ENCODE measurements at regions not wholly inside any gene's neighbourhood (a gene's known extent, or its start where the extent isn't known, plus 50 kb on each side); places are given as distances from the start of the nearest gene placed in this dataset.

GRCh38 chr10:117638664-117639200 is 96.2 kb downstream of the EMX2 start:
- DNase-seq: no peak

- no peak for DNase-seq
Observed at GRCh38 chr10:117640406-117640805, 97.9 kb downstream of the EMX2 start.

DNA sequence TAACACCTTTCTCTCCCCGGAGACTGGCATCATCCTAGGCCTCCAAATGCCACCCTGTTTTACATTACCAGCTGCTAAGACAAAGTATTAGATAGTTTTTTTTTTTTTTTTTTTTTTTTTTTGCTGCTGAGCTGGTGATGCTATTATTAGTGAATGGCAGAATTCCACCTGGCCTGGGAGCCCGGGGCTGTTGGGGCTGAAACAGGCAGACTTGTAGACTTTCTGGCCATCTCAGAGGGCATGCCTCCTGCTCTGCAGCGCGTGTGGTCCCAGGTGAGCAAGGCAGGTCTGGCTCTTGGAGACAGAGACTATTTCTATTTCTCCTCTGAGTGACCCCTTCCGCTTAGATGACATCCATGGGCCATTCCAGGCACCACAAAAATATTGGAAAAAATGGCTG is 104.2 kb downstream of the EMX2 start:
- DNase-seq: no peak

DNA sequence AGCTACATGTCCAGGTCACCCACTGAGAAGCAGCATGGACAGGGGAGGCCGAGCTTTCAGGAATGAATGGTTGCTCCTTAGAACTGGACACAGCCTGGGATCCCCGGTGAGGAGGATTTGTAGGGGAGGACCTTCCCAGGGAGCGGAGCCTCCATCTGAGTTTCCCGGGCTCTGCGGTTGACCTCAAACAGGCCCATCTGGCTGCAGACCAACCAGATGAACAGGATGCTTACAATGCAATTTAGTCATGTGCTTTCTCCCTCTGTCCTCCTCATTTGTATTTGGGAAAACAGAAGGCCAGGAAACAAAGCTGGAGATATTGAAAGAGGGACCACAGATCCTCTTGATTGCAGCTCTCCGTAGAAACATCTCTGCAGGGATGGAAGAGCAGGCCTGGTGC is 104.8 kb downstream of the EMX2 start:
- no peak for DNase-seq

DNA sequence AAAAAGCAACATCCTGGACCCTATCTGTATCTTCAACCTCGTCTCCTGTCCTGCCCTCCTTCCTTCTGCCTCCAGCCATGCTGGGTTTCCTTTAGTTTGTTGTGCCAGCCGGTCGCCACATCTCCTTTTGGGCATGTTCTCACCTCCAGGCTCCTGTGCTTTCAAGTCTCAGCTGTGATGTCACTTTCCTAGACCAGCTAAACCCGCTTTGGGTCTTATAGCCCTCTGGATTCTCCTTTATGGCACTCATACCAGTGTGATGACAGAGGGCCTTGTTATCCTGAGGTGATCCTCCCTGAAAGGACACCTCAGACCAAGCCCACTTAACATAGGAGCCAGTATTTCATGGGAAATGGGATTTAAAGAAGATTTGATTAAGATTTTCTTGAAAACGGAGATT is 108.6 kb downstream of the EMX2 start:
- no peak for DNase-seq

DNA sequence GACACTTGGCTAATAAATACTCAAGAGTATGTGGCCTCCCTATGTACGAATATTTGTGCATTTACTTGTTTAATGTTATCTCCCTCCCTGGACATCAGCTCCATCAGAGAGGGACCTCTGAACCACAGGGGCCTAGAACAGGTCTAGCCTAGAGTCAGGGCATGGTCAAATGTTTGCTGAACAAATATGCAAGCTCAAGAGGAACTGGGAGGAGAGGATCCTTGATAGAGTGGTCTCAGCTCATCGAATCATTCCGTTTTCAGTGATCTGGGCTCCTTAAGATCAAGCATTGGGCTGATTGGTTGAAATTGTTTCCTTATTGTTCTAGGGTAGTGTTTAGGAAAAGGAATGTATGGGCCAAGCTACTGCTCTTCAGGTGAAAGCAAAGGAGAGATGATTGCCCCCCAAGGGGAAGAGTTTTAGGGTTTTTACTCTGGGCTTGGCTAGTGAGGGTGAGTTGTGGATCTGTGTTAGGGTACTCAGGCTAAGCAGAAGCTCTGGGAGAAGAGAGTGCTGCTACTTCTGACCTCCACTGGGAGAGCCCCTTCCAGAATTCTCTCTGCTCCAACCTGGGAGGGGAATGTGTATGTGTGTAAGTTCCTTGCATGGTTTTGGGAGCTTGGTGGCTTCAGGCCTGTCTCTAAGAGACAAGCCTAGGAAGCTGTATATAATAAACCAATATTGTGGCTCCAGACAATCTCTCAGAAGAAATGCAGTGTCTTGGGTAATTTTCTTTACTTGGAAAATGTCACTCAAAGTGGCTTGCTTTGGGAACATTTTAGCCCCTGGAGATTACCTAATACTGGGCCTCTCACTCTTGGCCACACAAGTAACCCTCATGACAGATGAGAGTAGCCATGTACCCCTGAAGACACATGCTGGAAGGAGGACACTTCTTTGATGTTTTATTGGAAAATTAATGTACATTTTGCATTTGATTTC is 110.0 kb downstream of the EMX2 start:
- no peak for DNase-seq

DNA sequence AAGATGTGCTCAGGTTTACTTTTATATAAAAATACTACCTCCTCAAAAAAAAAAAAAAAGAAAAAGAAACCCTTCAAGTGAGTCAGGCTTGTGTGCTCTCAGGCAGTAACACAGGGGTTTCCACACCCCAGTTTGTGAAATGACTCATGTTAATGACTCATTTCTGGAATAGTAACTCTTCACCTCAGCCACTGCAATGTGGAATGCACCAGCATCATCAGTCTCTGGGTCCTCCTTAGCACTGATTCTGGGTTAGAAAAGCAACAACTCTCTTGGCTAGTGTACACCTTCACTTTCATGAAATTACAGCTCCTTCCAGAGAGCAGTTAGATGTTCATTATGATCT is 110.6 kb downstream of the EMX2 start:
- DNase-seq: no peak

DNA sequence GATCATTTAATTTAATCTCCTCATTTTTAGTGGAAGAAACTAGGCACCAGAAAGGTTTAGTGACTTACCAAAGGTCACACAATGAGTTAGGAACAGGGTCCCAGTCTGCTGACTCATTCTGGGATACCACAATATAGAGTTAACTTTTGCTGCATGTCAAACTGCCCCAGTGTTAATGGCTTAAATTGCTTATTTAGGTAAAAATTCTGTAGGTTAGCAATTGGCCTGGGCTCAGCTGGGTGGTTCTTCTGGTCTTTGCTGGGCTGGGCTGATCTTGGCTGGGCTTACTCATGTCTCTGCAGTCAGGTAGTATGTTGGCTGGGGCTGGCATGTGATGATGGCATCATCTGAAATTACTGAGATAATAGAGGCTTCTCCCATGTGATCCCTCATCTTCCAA is 111.6 kb downstream of the EMX2 start:
- no peak for DNase-seq

DNA sequence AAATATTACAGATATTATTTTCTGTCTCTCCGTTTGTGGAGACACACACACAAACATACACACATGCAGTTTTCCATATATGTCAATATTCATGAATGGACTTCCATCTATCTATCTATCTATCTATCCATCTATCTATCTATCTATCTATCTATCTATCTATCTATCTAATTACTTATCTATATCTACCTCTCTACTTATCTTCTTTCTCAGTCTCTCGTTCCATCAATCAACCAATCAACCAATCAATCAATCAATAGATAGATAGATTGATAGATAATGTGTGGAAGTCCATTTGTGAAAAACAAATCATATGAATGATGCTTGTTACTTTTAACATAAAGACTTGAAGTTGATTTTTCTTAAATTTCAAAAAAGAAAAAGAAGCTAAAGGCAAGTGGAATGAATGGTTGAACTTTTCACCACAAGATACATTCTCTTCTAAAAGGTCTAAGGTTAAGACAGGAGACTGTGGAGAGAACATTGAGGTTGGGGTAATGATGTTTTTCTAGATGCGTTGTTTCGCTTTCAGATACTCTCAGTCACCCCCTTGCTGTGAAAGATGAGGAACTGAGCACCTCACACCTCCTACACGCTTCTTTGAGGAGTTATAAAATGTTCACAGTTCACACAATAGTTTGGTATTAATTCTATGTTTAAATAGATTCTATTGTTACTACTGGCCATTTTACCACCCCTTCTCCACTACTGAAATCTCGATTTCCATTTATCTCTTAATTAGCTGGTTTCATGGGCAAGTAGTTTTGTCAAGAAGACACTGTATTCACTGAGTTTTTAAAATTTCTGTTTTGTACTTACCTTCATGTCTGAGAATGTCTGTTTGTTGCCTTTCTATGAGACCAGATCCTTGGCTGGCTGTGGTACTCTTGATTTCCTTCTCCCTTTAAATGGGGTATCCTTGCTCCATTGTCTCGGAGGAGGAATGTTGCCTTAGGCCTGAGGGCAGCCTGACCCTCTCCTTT is 114.1 kb downstream of the EMX2 start:
- no peak for DNase-seq

DNA sequence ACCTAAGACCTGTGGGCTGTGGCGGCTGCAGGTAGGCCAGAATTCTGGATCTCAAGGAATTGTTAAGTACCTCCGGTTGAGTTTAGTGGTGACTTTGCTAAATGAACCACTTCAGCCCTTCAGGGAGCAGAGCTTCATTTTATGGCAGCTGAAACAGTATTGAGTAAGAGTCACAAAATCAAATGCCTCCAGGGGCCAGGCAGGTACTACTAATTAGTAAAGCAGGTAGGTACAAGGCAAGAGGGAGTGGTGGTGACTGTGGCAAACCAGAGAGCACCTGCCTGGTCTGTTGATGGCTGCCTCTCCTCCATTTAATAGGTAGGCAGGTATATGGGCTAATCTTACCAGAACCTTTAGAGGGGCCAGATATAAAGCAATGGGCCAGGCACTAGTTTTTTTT is 118.8 kb downstream of the EMX2 start:
- no peak for DNase-seq

- DNase-seq: no peak
Observed at GRCh38 chr10:117662126-117662525, 119.6 kb downstream of the EMX2 start.

GRCh38 chr10:117662751-117663540 is 120.4 kb downstream of the EMX2 start:
- no peak for DNase-seq

DNA sequence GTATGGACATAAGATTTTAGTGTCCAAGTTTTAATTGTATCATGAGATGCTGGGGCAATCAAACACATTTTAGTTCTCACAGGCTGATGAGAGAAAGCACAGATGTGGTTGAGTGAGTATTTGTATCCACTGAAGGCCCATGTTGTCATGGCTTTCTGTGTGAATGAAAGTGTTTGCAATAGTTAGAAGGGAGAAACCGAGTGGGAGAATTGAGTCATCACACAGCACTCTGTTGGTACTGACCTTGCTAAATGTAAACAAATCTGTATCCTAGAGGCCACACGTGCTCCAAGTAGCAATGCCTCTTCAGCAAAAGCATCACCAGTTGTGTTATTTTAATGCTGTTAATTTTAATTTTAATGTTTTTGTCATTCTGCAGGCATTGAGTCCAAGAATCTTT is 121.2 kb downstream of the EMX2 start:
- no peak for DNase-seq

- DNase-seq: no peak
Observed at GRCh38 chr10:117664288-117664687, 121.7 kb downstream of the EMX2 start.

- DNase-seq: no peak
Observed at GRCh38 chr10:117666166-117666565, 123.6 kb downstream of the EMX2 start.

DNA sequence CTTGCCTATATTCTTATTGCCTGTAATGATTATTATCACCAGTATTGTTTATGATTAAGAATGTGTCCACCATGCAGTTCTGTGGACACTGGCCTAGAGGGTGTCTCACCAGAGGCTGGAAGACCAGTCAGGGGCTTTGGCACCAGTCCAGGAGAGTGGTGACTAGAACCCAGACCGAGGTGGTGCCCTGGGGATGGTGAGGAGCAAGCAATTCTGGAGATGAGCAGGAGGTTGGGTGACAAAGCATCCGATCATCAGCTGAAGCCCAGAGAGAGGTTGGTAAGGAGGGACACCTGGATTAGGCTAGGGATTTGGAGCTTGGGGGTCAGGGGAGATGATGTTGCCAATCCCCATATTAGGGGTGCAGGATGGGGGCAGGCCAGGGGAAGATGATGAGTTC is 124.4 kb downstream of the EMX2 start:
- DNase-seq: no peak

GRCh38 chr10:117667831-117668230 is 125.3 kb downstream of the EMX2 start:
- no peak for DNase-seq

DNA sequence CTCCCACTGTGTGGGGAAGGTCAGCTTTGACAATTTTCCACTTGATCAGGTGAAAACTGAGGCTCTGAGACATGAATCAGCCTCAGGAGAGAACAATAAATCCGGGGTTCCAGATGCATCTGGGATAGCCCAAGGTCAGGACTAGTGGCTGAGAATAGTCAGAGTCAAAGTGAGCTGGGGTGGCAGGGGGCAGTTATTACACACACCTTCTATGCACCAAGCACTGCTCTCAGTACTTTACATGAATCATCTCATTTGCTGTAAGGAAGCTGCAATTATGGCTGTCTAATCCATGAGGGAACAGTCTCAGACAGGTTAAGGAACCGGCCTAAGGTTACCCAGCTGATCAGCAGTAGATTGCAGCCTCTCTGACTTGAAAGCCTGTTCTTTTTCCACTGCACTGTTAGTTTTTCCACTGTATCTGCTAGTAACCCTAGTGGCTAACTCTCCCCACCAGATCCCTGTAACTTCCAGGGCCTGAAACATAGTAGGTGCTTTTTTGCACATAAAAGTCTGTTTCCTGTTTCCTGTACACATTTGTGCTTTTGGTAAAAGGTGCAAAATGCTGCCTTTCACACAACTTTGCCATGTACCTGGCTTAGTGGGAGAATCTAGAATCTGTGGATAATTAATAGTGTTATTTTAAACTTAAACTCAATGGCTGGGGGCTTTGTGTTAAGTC is 125.9 kb downstream of the EMX2 start:
- no peak for DNase-seq

- DNase-seq: no peak
Observed at GRCh38 chr10:117669122-117669521, 126.6 kb downstream of the EMX2 start.

DNA sequence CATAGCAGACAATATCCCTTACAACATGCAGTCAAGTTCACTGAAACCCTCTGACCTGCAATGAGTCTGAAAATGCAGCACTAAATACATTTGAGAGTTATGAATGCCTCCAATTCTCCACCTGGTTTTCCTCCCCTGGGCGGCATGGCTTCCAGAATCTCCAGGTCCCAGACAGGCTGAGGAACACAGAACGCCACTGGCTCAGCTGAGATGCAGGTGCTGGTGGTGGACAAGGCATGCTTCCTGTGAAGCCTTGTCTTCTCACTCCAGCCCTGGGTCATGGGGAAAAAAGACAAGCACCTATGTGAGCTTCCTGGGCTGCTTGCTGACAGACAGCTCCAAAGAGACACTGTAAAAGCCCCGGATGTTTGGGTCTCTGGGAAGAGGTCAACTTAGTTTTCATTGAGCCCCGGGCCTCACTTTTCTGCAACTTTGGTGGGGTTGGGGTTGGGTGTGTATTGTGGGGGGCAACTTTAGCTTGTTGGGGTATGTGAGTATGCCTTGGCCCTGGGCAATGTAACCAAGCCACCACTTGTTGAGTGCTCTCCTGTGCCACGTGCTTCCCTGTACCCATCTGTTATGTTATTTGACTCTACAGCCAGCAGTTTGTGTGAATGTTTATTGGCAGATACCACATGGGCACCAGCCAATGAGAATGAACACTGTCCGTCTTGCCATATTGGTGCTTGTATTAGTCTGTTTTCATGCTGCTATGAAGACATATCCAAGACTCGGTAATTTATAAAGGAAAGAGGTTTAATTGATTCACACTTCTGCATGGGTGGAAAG is 127.8 kb downstream of the EMX2 start:
- DNase-seq: no peak

Data from NCI-H82 (cell line).